Caco-2 (cell line): ENCODE measurements at regions not wholly inside any gene's neighbourhood (a gene's known extent, or its start where the extent isn't known, plus 50 kb on each side); places are given as distances from the start of the nearest gene placed in this dataset.

Experiments used
- BruUV-seq: library from RNA; stranded (reverse); fragments of 400-500 nt; replicated peaks from 2 replicates; lab custom pipeline; 2021; lab: Mats Ljungman, UMichigan
- CTCF ChIA-PET: fragments of 300-600 bp; sonication (Branson Sonifier 250); formaldehyde crosslinking; loops from one replicate; lab custom pipeline; 2022; ENCODE audit warnings: antibody characterized with exemption; lab: Charles Lee
- POLR2A ChIA-PET: fragments of 300-600 bp; sonication (Branson Sonifier 250); formaldehyde crosslinking; loops from one replicate; lab custom pipeline; 2022; ENCODE audit warnings: antibody characterized with exemption; lab: Charles Lee
- DNase-seq, 2 experiments: peaks; one replicate each; pipeline versions ENCODE4 v3.0.0 to v3.0.0-alpha.2; 2020 to 2022
- H3K27me3 ChIP-seq: replicated peaks from 2 replicates; pipeline ENCODE4 v1.6.0; 2011; ENCODE audit warnings: low read length; ENCODE audit not compliant: control insufficient read depth, insufficient read depth
- H3K36me3 ChIP-seq: 2 replicates; pipeline ENCODE4 v1.5.1; 2011; ENCODE audit warnings: low read length; ENCODE audit not compliant: control insufficient read depth, insufficient read depth
- H3K4me1 ChIP-seq: fragments of 250-450 bp; sonication (Bioruptor Pico); 2 replicates; pipeline ENCODE4 v1.5.1; 2020; ENCODE audit warnings: mild to moderate bottlenecking
- H3K4me3 ChIP-seq: 2 replicates; pipeline ENCODE4 v1.5.1; 2011; ENCODE audit warnings: low read depth, mild to moderate bottlenecking, control low read depth, low read length
- H3K9me3 ChIP-seq: fragments of 250-450 bp; sonication (Bioruptor Pico); 2 replicates; pipeline ENCODE4 v1.5.1; 2020; ENCODE audit warnings: mild to moderate bottlenecking, moderate library complexity
- H3K27ac Mint-ChIP-seq: one replicate; pipeline ENCODE4 v1.8.0; 2022; ENCODE audit warnings: mixed read lengths; ENCODE audit not compliant: unreplicated experiment
- H3K27me3 Mint-ChIP-seq: one replicate; pipeline ENCODE4 v1.8.0; 2022; ENCODE audit warnings: mixed read lengths; ENCODE audit not compliant: insufficient read depth, unreplicated experiment
- H3K36me3 Mint-ChIP-seq: one replicate; pipeline ENCODE4 v1.8.0; 2022; ENCODE audit warnings: mild to moderate bottlenecking, mixed read lengths; ENCODE audit not compliant: insufficient read depth, unreplicated experiment
- H3K4me1 Mint-ChIP-seq: one replicate; pipeline ENCODE4 v1.8.0; 2022; ENCODE audit warnings: low read depth, mixed read lengths; ENCODE audit not compliant: unreplicated experiment
- H3K4me3 Mint-ChIP-seq: one replicate; pipeline ENCODE4 v1.8.0; 2022; ENCODE audit warnings: mild to moderate bottlenecking, moderate library complexity, mixed read lengths; ENCODE audit not compliant: unreplicated experiment
- H3K9me3 Mint-ChIP-seq: one replicate; pipeline ENCODE4 v1.8.0; 2022; ENCODE audit warnings: mixed read lengths; ENCODE audit not compliant: unreplicated experiment
- intact Hi-C: fragments of 100-400 bp; cut with micrococcal nuclease; formaldehyde crosslinking; loops from one replicate; pipeline ENCODE4 v1.10.0; 2022; ENCODE audit not compliant: unreplicated experiment
- TF ChIP-seq, protein P1 (sequence below), 2 experiments: fragments of 200-600 bp in 1 of 2; IDR thresholded peaks; 1 replicate in 1 of 2; 2 replicates in 1 of 2; pipeline versions ENCODE4 v1.5.1 to v1.8.0; 2011 to 2022; ENCODE audit warnings: antibody characterized with exemption in 1 of 2, control low read depth in 1 of 2, inconsistent platforms in 1 of 2, low read depth in 1 of 2, low read length in 1 of 2, mild to moderate bottlenecking in 1 of 2, moderate library complexity in 1 of 2; ENCODE audit not compliant: insufficient read depth in 1 of 2, severe bottlenecking in 1 of 2, unreplicated experiment in 1 of 2

DNA sequence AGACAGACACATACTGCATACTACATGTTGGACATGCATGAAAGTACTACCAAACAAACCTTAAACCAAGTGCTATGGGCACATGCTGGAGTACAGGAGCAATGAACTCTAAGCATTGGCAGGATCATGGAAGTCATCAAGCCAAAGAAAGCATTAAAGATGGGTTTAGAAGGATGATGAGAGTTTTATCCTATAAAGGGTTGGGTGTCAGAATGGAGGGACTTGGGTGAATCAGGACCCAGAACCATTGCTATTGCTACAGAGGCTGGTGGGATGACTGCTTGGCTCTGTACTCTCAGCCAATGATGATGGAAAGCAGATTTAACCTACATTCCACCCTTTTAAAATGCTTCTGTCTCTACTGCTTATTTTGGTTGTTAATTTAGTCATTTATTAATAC, 233.9 kb upstream of the EDA2R start:
- Mint-ChIP-seq H3K4me3 (no peak overlapping the region), H3K27ac (no peak overlapping the region), H3K36me3 (no peaks in the 10 kb centered on the region), H3K27me3 (no peaks in the 10 kb centered on the region), H3K9me3 (no peaks in the 10 kb centered on the region), H3K4me1 (no peaks in the 10 kb centered on the region)
- TF ChIP-seq, protein P1, sequence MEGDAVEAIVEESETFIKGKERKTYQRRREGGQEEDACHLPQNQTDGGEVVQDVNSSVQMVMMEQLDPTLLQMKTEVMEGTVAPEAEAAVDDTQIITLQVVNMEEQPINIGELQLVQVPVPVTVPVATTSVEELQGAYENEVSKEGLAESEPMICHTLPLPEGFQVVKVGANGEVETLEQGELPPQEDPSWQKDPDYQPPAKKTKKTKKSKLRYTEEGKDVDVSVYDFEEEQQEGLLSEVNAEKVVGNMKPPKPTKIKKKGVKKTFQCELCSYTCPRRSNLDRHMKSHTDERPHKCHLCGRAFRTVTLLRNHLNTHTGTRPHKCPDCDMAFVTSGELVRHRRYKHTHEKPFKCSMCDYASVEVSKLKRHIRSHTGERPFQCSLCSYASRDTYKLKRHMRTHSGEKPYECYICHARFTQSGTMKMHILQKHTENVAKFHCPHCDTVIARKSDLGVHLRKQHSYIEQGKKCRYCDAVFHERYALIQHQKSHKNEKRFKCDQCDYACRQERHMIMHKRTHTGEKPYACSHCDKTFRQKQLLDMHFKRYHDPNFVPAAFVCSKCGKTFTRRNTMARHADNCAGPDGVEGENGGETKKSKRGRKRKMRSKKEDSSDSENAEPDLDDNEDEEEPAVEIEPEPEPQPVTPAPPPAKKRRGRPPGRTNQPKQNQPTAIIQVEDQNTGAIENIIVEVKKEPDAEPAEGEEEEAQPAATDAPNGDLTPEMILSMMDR (IDR thresholded peaks at IDR 0.05; ENCODE audit: insufficient read depth in 1 of 2, low read depth in 1 of 2, low read length in 1 of 2, severe bottlenecking in 1 of 2, unreplicated experiment in 1 of 2), result no peak
- no peak for DNase-seq
- no TSS peak for BruUV-seq
- Histone ChIP-seq H3K4me3 (no peak overlapping the region), H3K4me1 (no peaks in the 10 kb centered on the region), H3K27me3 (no peaks in the 10 kb centered on the region), H3K9me3 (no peaks in the 10 kb centered on the region), H3K36me3 (no peaks in the 10 kb centered on the region)
- ChIA-PET CTCF (no interaction called here), POLR2A (no interaction called here)
- intact Hi-C loops, result no loop called here

DNA sequence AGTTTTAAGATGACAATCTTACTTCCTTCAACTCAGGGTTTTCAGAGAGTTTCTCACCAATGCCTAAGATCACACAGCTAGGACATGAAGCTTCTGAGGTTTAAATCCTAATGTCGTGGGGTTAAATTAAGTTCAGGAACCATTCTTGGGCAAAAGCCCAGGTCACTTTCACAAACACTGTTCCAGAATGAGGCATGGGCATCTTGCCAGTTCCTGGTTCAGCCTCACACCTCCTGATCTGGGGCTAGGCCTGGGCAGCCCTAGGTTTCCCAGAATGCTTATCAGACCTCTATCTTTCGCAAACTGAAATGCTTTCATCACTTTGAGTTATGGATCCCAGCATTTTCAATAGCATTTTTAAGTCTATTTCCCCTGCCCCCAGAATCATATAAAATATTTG, 224.8 kb upstream of the EDA2R start:
- Mint-ChIP-seq H3K36me3 (no peaks in the 10 kb centered on the region), H3K9me3 (no peaks in the 10 kb centered on the region), H3K27me3 (no peaks in the 10 kb centered on the region), H3K4me1 (no peaks in the 10 kb centered on the region), H3K27ac (no peak overlapping the region), H3K4me3 (no peak overlapping the region)
- Histone ChIP-seq H3K36me3 (no peaks in the 10 kb centered on the region), H3K27me3 (no peaks in the 10 kb centered on the region), H3K9me3 (no peaks in the 10 kb centered on the region), H3K4me1 (no peaks in the 10 kb centered on the region), H3K4me3 (no peak overlapping the region)
- intact Hi-C loops, result no loop called here
- no peak for DNase-seq
- CTCF ChIA-PET, result no interaction called here
- TF ChIP-seq, protein P1 (IDR thresholded peaks at IDR 0.05; ENCODE audit: insufficient read depth in 1 of 2, low read depth in 1 of 2, low read length in 1 of 2, severe bottlenecking in 1 of 2, unreplicated experiment in 1 of 2), result no peak
- no TSS peak for BruUV-seq
- POLR2A ChIA-PET, result no interaction called here

DNA sequence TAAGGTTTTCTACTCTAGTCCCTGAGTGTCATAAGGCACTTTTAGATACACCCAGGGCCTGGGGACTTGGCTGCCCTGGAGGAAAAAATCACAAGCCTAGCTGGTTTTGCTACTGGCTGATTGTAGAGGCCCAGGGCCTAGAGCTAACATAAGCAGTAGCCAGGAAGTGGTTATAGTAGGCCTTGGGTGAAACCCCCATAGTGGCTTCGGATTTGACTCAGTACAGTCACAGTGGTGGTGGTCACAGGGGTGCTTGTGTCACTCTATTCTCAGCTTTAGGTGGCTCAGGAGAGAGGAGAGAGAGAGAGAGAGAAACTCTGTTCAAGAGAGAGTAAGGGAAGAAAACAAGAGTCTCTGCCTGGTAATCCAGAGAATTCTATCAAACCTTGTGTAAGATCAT, 194.5 kb upstream of the EDA2R start:
- CTCF ChIA-PET, result no interaction called here
- no TSS peak for BruUV-seq
- Histone ChIP-seq H3K9me3 (no peaks in the 10 kb centered on the region), H3K27me3 (no peaks in the 10 kb centered on the region), H3K4me1 (no peaks in the 10 kb centered on the region), H3K36me3 (no peaks in the 10 kb centered on the region), H3K4me3 (no peak overlapping the region)
- no peaks in the 10 kb centered on the region for H3K4me1 Mint-ChIP-seq
- POLR2A ChIA-PET, result no interaction called here
- TF ChIP-seq, protein P1 (IDR thresholded peaks at IDR 0.05; ENCODE audit: insufficient read depth in 1 of 2, low read depth in 1 of 2, low read length in 1 of 2, severe bottlenecking in 1 of 2, unreplicated experiment in 1 of 2), result no peak
- no peak overlapping the region for H3K4me3 Mint-ChIP-seq
- no peak overlapping the region for H3K27ac Mint-ChIP-seq
- no peaks in the 10 kb centered on the region for H3K9me3 Mint-ChIP-seq
- intact Hi-C loops, result no loop called here
- H3K36me3 Mint-ChIP-seq, result no peaks in the 10 kb centered on the region
- DNase-seq, result no peak
- no peaks in the 10 kb centered on the region for H3K27me3 Mint-ChIP-seq
